H9 (cell line): ENCODE measurements at regions not wholly inside any gene's neighbourhood (a gene's known extent, or its start where the extent isn't known, plus 50 kb on each side); places are given as distances from the start of the nearest gene placed in this dataset.

ENCODE experiments used
- DNase-seq: peaks from one replicate; pipeline ENCODE4 v3.0.0-alpha.2; 2017
- H2AFZ ChIP-seq: one replicate; pipeline ENCODE4 v1.6.1; 2013; ENCODE audit warnings: mild to moderate bottlenecking, low read length, control low read depth, moderate library complexity
- H2AK5ac ChIP-seq: 2 replicates; pipeline ENCODE4 v1.6.1; 2013; ENCODE audit warnings: low read length, control low read depth, mixed read lengths; ENCODE audit not compliant: insufficient read length
- H2BK120ac ChIP-seq: one replicate; pipeline ENCODE4 v1.6.1; 2013; ENCODE audit warnings: low read depth, mild to moderate bottlenecking, low read length, control low read depth, inconsistent platforms; ENCODE audit not compliant: poor library complexity, severe bottlenecking
- H2BK12ac ChIP-seq: 2 replicates; pipeline ENCODE4 v1.6.1; 2013; ENCODE audit warnings: low read length, control low read depth, mixed read lengths, low read depth; ENCODE audit not compliant: insufficient read length
- H2BK15ac ChIP-seq: 2 replicates; pipeline ENCODE4 v1.6.1; 2013; ENCODE audit warnings: low read depth, low read length, control low read depth
- H2BK20ac ChIP-seq: one replicate; pipeline ENCODE4 v1.6.1; 2013; ENCODE audit warnings: low read depth, mild to moderate bottlenecking, low read length, control low read depth, inconsistent platforms; ENCODE audit not compliant: poor library complexity, severe bottlenecking
- H2BK5ac ChIP-seq: 2 replicates; pipeline ENCODE4 v1.6.1; 2013; ENCODE audit warnings: low read length, control low read depth, mixed read lengths; ENCODE audit not compliant: insufficient read length
- H3K14ac ChIP-seq: 2 replicates; pipeline ENCODE4 v1.6.1; 2013; ENCODE audit warnings: low read length, control low read depth; ENCODE audit not compliant: insufficient read depth
- H3K18ac ChIP-seq: 2 replicates; pipeline ENCODE4 v1.6.1; 2013; ENCODE audit warnings: low read depth, mild to moderate bottlenecking, mixed read lengths, low read length, control low read depth; ENCODE audit not compliant: insufficient read length
- H3K23ac ChIP-seq: 2 replicates; pipeline ENCODE4 v1.6.1; 2013; ENCODE audit warnings: low read length, control low read depth, mixed read lengths, low read depth; ENCODE audit not compliant: insufficient read length
- H3K23me2 ChIP-seq: 2 replicates; pipeline ENCODE4 v1.6.1; 2013; ENCODE audit warnings: low read depth, mild to moderate bottlenecking, mixed read lengths, low read length, control low read depth; ENCODE audit not compliant: insufficient read length, poor library complexity, severe bottlenecking
- H3K27ac ChIP-seq: 2 replicates; pipeline ENCODE4 v1.5.1; 2013; ENCODE audit warnings: low read length, control low read depth, mixed read lengths, low read depth; ENCODE audit not compliant: insufficient read length
- H3K27me3 ChIP-seq: 2 replicates; pipeline ENCODE4 v1.6.1; 2013; ENCODE audit warnings: low read length, control low read depth, inconsistent platforms; ENCODE audit not compliant: insufficient read depth
- H3K4ac ChIP-seq: 2 replicates; pipeline ENCODE4 v1.6.1; 2013; ENCODE audit warnings: low read depth, mild to moderate bottlenecking, control low read depth, inconsistent platforms, low read length, moderate library complexity
- H3K4me1 ChIP-seq: 2 replicates; pipeline ENCODE4 v1.6.1; 2013; ENCODE audit warnings: low read length, control low read depth, inconsistent platforms; ENCODE audit not compliant: insufficient read depth
- H3K4me2 ChIP-seq: 2 replicates; pipeline ENCODE4 v1.6.1; 2013; ENCODE audit warnings: low read length, control low read depth, mixed read lengths; ENCODE audit not compliant: insufficient read length, insufficient read depth
- H3K56ac ChIP-seq: 2 replicates; pipeline ENCODE4 v1.6.1; 2013; ENCODE audit warnings: low read depth, mild to moderate bottlenecking, mixed read lengths, low read length, control low read depth; ENCODE audit not compliant: insufficient read length
- H3K79me1 ChIP-seq: 2 replicates; pipeline ENCODE4 v1.6.1; 2013; ENCODE audit warnings: low read depth, mild to moderate bottlenecking, moderate library complexity, low read length, control low read depth, inconsistent platforms; ENCODE audit not compliant: insufficient read depth, poor library complexity, severe bottlenecking
- H3K79me2 ChIP-seq: 2 replicates; pipeline ENCODE4 v1.6.1; 2013; ENCODE audit warnings: low read length, control low read depth, inconsistent platforms; ENCODE audit not compliant: insufficient read depth
- H3K9ac ChIP-seq: 2 replicates; pipeline ENCODE4 v1.6.1; 2013; ENCODE audit warnings: low read length, control low read depth, mixed read lengths; ENCODE audit not compliant: insufficient read length; ENCODE audit errors: extremely low read depth
- H3K9me3 ChIP-seq: one replicate; pipeline ENCODE4 v1.6.1; 2013; ENCODE audit warnings: low read depth, low read length, inconsistent platforms; ENCODE audit not compliant: control insufficient read depth
- H3T11ph ChIP-seq: one replicate; pipeline ENCODE4 v1.6.1; 2013; ENCODE audit warnings: mild to moderate bottlenecking, low read length, control low read depth, inconsistent platforms
- H4K20me1 ChIP-seq: one replicate; pipeline ENCODE4 v1.6.1; 2013; ENCODE audit not compliant: control insufficient read depth, insufficient read length, insufficient read depth
- H4K5ac ChIP-seq: 2 replicates; pipeline ENCODE4 v1.6.1; 2013; ENCODE audit warnings: low read depth, mild to moderate bottlenecking, mixed read lengths, low read length, control low read depth; ENCODE audit not compliant: insufficient read length
- H4K8ac ChIP-seq: replicated peaks from 2 replicates; pipeline ENCODE4 v1.6.1; 2013; ENCODE audit warnings: low read length, control low read depth, mixed read lengths, low read depth; ENCODE audit not compliant: insufficient read length
- H4K91ac ChIP-seq: 2 replicates; pipeline ENCODE4 v1.6.1; 2013; ENCODE audit warnings: low read depth, mild to moderate bottlenecking, moderate library complexity, mixed read lengths, low read length, control low read depth; ENCODE audit not compliant: insufficient read length
- H3K27ac Mint-ChIP-seq, 3 experiments: 2 replicates in 2 of 3; 3 replicates in 1 of 3; pipeline ENCODE4 v1.8.0; 2020 to 2021; ENCODE audit warnings: mixed read lengths in 3 of 3, mild to moderate bottlenecking in 1 of 3, moderate library complexity in 1 of 3
- H3K27me3 Mint-ChIP-seq: 2 replicates; pipeline ENCODE4 v1.8.0; 2021; ENCODE audit warnings: low read depth, mild to moderate bottlenecking, moderate library complexity, mixed read lengths
- H3K36me3 Mint-ChIP-seq, 3 experiments: 2 replicates in 2 of 3; 3 replicates in 1 of 3; pipeline ENCODE4 v1.8.0; 2020 to 2021; ENCODE audit warnings: low read depth in 3 of 3, mixed read lengths in 3 of 3; ENCODE audit not compliant: insufficient read depth in 1 of 3
- H3K4me1 Mint-ChIP-seq, 2 experiments: 2 replicates each; pipeline ENCODE4 v1.8.0; 2020; ENCODE audit warnings: mixed read lengths in 2 of 2
- H3K4me3 Mint-ChIP-seq, 2 experiments: 2 replicates in 1 of 2; 3 replicates in 1 of 2; pipeline ENCODE4 v1.8.0; 2020 to 2021; ENCODE audit warnings: mild to moderate bottlenecking in 2 of 2, mixed read lengths in 2 of 2, moderate library complexity in 1 of 2
- H3K9me3 Mint-ChIP-seq, 2 experiments: 2 replicates in 1 of 2; 3 replicates in 1 of 2; pipeline ENCODE4 v1.8.0; 2020; ENCODE audit warnings: mild to moderate bottlenecking in 2 of 2, mixed read lengths in 2 of 2, moderate library complexity in 1 of 2
- CTCF ChIP-seq: fragments of 200-600 bp; sonication (generic); conservative IDR thresholded peaks from 3 replicates; pipeline ENCODE4 v1.8.0; 2021; ENCODE audit warnings: antibody characterized with exemption, mild to moderate bottlenecking
- WGBS: extraction: QIAGEN DNeasy Blood & Tissue Kit; methylation state at CpG from one replicate; pipeline ENCODE4 v1.1.7; 2013; ENCODE audit warnings: missing lambda C conversion rate, low lambda C conversion rate, mixed read lengths; ENCODE audit not compliant: insufficient read length; ENCODE audit errors: extremely low coverage; 5-methylcytosine and 5-hydroxymethylcytosine counted together

- H3T11ph ChIP-seq = no peak overlapping the region
- no peak overlapping the region for H3K56ac ChIP-seq
- H2BK12ac ChIP-seq = no peak overlapping the region
- no peaks in the 10 kb centered on the region for H3K79me2 ChIP-seq
- H3K4ac ChIP-seq = no peak overlapping the region
- H4K91ac ChIP-seq = no peak overlapping the region
- H4K5ac ChIP-seq = no peak overlapping the region
- H2AFZ ChIP-seq = no peak overlapping the region
- H2BK120ac ChIP-seq = no peak overlapping the region
- H3K36me3 Mint-ChIP-seq = peaks cover 3 to 17% (median 4%) of the 10 kb centered on the region in 3 experiments; a peak in 5 of 7 replicates
- H3K9me3 Mint-ChIP-seq = peaks cover 33 to 64% of the 10 kb centered on the region in 2 experiments
- no peak overlapping the region for H3K9ac ChIP-seq
- no peak for TF ChIP-seq CTCF
- H3K4me1 ChIP-seq = no peaks in the 10 kb centered on the region
- no peak overlapping the region for H3K4me2 ChIP-seq
- no peaks in the 10 kb centered on the region for H3K27me3 ChIP-seq
- WGBS = no CpG with 5 or more reads among the region's 6 CpGs
- H4K20me1 ChIP-seq = no peaks in the 10 kb centered on the region
- no peak overlapping the region for H3K18ac ChIP-seq
- H2BK5ac ChIP-seq = no peak overlapping the region
- H3K79me1 ChIP-seq = no peaks in the 10 kb centered on the region
- no peak overlapping the region for H3K27ac ChIP-seq
- H3K27me3 Mint-ChIP-seq = peaks cover 2% of the 10 kb centered on the region; the same call in 1 of the 2 replicates
- H4K8ac ChIP-seq = no peak overlapping the region
- H2AK5ac ChIP-seq = no peak overlapping the region
- peaks cover 64% of the 10 kb centered on the region for H3K9me3 ChIP-seq
- H3K4me3 Mint-ChIP-seq = no peak overlapping the region
- no peaks in the 10 kb centered on the region for H3K23me2 ChIP-seq
- no peaks in the 10 kb centered on the region for H3K4me1 Mint-ChIP-seq
- H3K14ac ChIP-seq = no peak overlapping the region
- H2BK15ac ChIP-seq = no peak overlapping the region
- no peak overlapping the region for H3K27ac Mint-ChIP-seq
- no peak for DNase-seq
- H2BK20ac ChIP-seq = no peak overlapping the region
- H3K23ac ChIP-seq = no peak overlapping the region
Observed at GRCh38 chr22:47239474-47239860, 477.0 kb downstream of the TBC1D22A start.
